GM12878 (cell line): ENCODE measurements at regions not wholly inside any gene's neighbourhood (a gene's known extent, or its start where the extent isn't known, plus 50 kb on each side); places are given as distances from the start of the nearest gene placed in this dataset.

Experiments used
- ATAC-seq: fragments of 200-7000 bp; cut with Tn5 transposase; 3 replicates; pipeline ENCODE4 v1.9.1; 2020; ENCODE audit warnings: mild to moderate bottlenecking, moderate library complexity
- BruUV-seq: library from RNA; stranded (reverse); fragments of 400-500 nt; replicated peaks from 2 replicates; lab custom pipeline; 2021; lab: Mats Ljungman, UMichigan
- CTCF ChIA-PET: fragments of 300-600 bp; sonication (Branson Sonifier 250); formaldehyde crosslinking; extraction: SDS; loops from one replicate; lab custom pipeline; 2021; ENCODE audit warnings: inconsistent platforms; lab: Yijun Ruan, JAX
- POLR2A ChIA-PET: fragments of 350-600 bp; formaldehyde crosslinking; extraction: SDS; loops from one replicate; lab custom pipeline; 2021; ENCODE audit warnings: inconsistent platforms; lab: Charles Lee
- RAD21 ChIA-PET: fragments of 300-600 bp; sonication (Branson Sonifier 250); formaldehyde crosslinking; loops from one replicate; lab custom pipeline; 2023; ENCODE audit warnings: antibody characterized with exemption; ENCODE audit not compliant: unreplicated experiment; lab: Charles Lee
- SMC1A ChIA-PET: fragments of 300-600 bp; sonication (Branson Sonifier 250); formaldehyde crosslinking; loops from one replicate; lab custom pipeline; 2023; ENCODE audit not compliant: unreplicated experiment, uncharacterized antibody; lab: Charles Lee
- DNase-seq: peaks from one replicate; pipeline ENCODE4 v3.0.0-alpha.2; 2011; ENCODE audit warnings: low read depth, low spot score
- FAIRE-seq: peaks from 3 replicates; lab custom pipeline; 2011; peaks lifted over from hg19 to GRCh38; lab: Jason Lieb, UNC
- H2AFZ ChIP-seq: 2 replicates; pipeline ENCODE4 v1.6.0; 2011; ENCODE audit warnings: low read depth, low read length, control low read depth; ENCODE audit not compliant: control insufficient read depth
- H3K27ac ChIP-seq: 2 replicates; pipeline ENCODE4 v1.5.1; 2011; ENCODE audit warnings: control low read depth; ENCODE audit not compliant: control insufficient read depth, insufficient read depth
- H3K27me3 ChIP-seq, 2 experiments: replicated peaks in 1 of 2; 2 replicates each; pipeline versions ENCODE4 v1.6.0 to v1.6.1; 2011; ENCODE audit warnings: low read length in 1 of 2; ENCODE audit not compliant: control insufficient read depth in 2 of 2, insufficient read depth in 2 of 2
- H3K36me3 ChIP-seq, 2 experiments: 2 replicates each; pipeline ENCODE4 v1.5.1; 2011; ENCODE audit warnings: low read length in 1 of 2; ENCODE audit not compliant: control insufficient read depth in 2 of 2, insufficient read depth in 2 of 2
- H3K4me1 ChIP-seq: 2 replicates; pipeline ENCODE4 v1.6.1; 2011; ENCODE audit warnings: mild to moderate bottlenecking, low read length, moderate library complexity, mixed read lengths; ENCODE audit not compliant: control insufficient read depth, insufficient read depth
- H3K4me2 ChIP-seq: 2 replicates; pipeline ENCODE4 v1.6.0; 2011; ENCODE audit warnings: control low read depth; ENCODE audit not compliant: control insufficient read depth, insufficient read depth
- H3K4me3 ChIP-seq: fragments of 200-600 bp; sonication (generic); 2 replicates; pipeline ENCODE4 v1.5.1; 2016
- H3K79me2 ChIP-seq: 2 replicates; pipeline ENCODE4 v1.6.0; 2011; ENCODE audit warnings: low read length; ENCODE audit not compliant: control insufficient read depth, insufficient read depth
- H3K9ac ChIP-seq: 2 replicates; pipeline ENCODE4 v1.8.0; 2011; ENCODE audit warnings: low read length, control low read depth, mixed read lengths; ENCODE audit not compliant: control insufficient read depth, insufficient read depth
- H3K9me3 ChIP-seq: replicated peaks from 3 replicates; pipeline ENCODE4 v1.5.1; 2011; ENCODE audit warnings: mild to moderate bottlenecking, low read length; ENCODE audit not compliant: control insufficient read depth, insufficient read depth
- H4K20me1 ChIP-seq: 2 replicates; pipeline ENCODE4 v1.6.0; 2011; ENCODE audit not compliant: control insufficient read depth, insufficient read depth
- E4F1 ChIP-seq: fragments of 450-650 bp; IDR thresholded peaks from 2 replicates; pipeline ENCODE4 v1.6.1; 2018; ENCODE audit warnings: borderline replicate concordance, mild to moderate bottlenecking; ENCODE audit not compliant: partially characterized antibody
- KAT2A ChIP-seq: conservative IDR thresholded peaks from 2 replicates; pipeline ENCODE4 v1.6.1; 2011; ENCODE audit warnings: low read depth, low read length; ENCODE audit not compliant: control insufficient read depth
- MXI1 ChIP-seq: fragments of 150-350 bp; IDR thresholded peaks from 2 replicates; pipeline ENCODE4 v1.6.1; 2011; ENCODE audit warnings: low read depth, mild to moderate bottlenecking, inconsistent platforms, low read length, improper control_type of control experiment
- NRF1 ChIP-seq: conservative IDR thresholded peaks from 2 replicates; pipeline ENCODE4 v1.6.1; 2011; ENCODE audit warnings: mild to moderate bottlenecking, low read depth, low read length, improper control_type of control experiment
- POLR2AphosphoS2 ChIP-seq: IDR thresholded peaks from 2 replicates; pipeline ENCODE4 v1.6.1; 2011; ENCODE audit warnings: low read depth, mild to moderate bottlenecking, low read length, improper control_type of control experiment, moderate library complexity
- STAT1 ChIP-seq: fragments of 450-650 bp; conservative IDR thresholded peaks from 2 replicates; pipeline ENCODE4 v1.6.1; 2014; ENCODE audit warnings: antibody characterized with exemption, mild to moderate bottlenecking
- in situ Hi-C: fragments of 300-500 bp; cut with MboI; formaldehyde crosslinking; loops from 9 replicates; pipeline ENCODE4 v1.14.3; 2018; ENCODE audit warnings: mixed read lengths
- intact Hi-C: fragments of 100-400 bp; cut with micrococcal nuclease; formaldehyde crosslinking; loops from one replicate; pipeline ENCODE4 v1.14.2; 2022; ENCODE audit not compliant: unreplicated experiment

GRCh38 chr9:73029346-73029745, 76.5 kb upstream of the ALDH1A1 start:
- TF ChIP-seq NRF1 (no peak), MXI1 (no peak), STAT1 (no peak), E4F1 (no peak), POLR2AphosphoS2 (no peak), KAT2A (no peak)
- Histone ChIP-seq H3K9me3 (no peaks in the 10 kb centered on the region), H3K36me3 (no peaks in the 10 kb centered on the region), H4K20me1 (no peaks in the 10 kb centered on the region), H3K79me2 (no peaks in the 10 kb centered on the region), H3K4me1 (no peaks in the 10 kb centered on the region), H2AFZ (no peak overlapping the region), H3K9ac (no peak overlapping the region), H3K4me2 (no peak overlapping the region), H3K27me3 (no peaks in the 10 kb centered on the region), H3K27ac (no peak overlapping the region), H3K4me3 (no peak overlapping the region)
- CTCF ChIA-PET = interaction anchor here (1.1 kb wide), 1 partner anchor 14 kb away, joined by 3 read pairs; no protein-coding TSS in a partner anchor
- no TSS peak for BruUV-seq
- FAIRE-seq = peak; percentile 13
- RAD21 ChIA-PET = no interaction called here
- DNase-seq = no peak
- intact Hi-C loops = no loop called here
- ATAC-seq = no peak
- POLR2A ChIA-PET = no interaction called here
- in situ Hi-C loops = no loop called here
- SMC1A ChIA-PET = no interaction called here
